ENCODE measurements at regions not wholly inside any gene's neighbourhood (a gene's known extent, or its start where the extent isn't known, plus 50 kb on each side); places are given as distances from the start of the nearest gene placed in this dataset.

DNA sequence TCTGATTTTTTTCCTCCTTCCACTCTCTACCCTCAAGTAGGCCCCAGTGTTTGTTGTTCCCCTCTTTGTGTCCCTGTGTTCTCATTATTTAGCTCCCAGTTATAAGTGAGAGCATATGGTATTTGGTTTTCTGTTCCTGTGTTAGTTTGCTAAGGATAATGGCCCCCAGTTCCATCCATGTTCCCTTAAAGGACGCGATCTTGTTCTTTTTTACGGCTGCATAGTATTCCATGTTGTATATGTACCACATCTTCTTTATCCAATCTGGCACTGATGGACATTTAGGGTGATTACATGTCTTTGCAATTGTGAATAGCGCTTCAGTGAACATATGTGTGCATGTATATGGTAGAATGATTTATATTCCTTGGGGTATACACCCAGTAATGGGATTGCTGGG is 54.5 kb upstream of the BTC start:
- TF ChIP-seq CTCF (IDR thresholded peaks at IDR 0.05 in 8 of 11, conservative IDR thresholded peaks at IDR 0.05 in 3 of 11) (no peak), POLR2AphosphoS5 (IDR thresholded peaks at IDR 0.05) (no peak)
